ENCODE measurements at regions not wholly inside any gene's neighbourhood (a gene's known extent, or its start where the extent isn't known, plus 50 kb on each side); places are given as distances from the start of the nearest gene placed in this dataset.
"Not testable (repeated sequence)": the region's sequence is repeated elsewhere in the genome, so short reads cannot be mapped to it uniquely, and the experiment has no call there.

GRCh38 chr6:155770313-155770712, 314.7 kb upstream of the NOX3 start:
- Histone ChIP-seq H3K79me2 (ENCODE audit: control insufficient read depth, insufficient read depth, low read length, unreplicated experiment) (no peaks in the 10 kb centered on the region), H3K4me1 (ENCODE audit: control insufficient read depth, insufficient read depth, low read length, unreplicated experiment) (no peaks in the 10 kb centered on the region), H2AFZ (ENCODE audit: low read length, unreplicated experiment) (no peak overlapping the region), H3K27ac (ENCODE audit: low read depth, low read length) (no peak overlapping the region), H3K27me3 (ENCODE audit: insufficient read depth, low read length) (no peaks in the 10 kb centered on the region), H3K36me3 (ENCODE audit: insufficient read depth, low read length) (no peaks in the 10 kb centered on the region), H3K4me3 (ENCODE audit: low read depth, low read length) (no peak overlapping the region)

- H3K4me1 ChIP-seq (ENCODE audit: control insufficient read depth, insufficient read depth, low read length, unreplicated experiment): no peaks in the 10 kb centered on the region
- H3K27ac ChIP-seq (ENCODE audit: low read depth, low read length): no peak overlapping the region
- no peaks in the 10 kb centered on the region for H3K27me3 ChIP-seq (ENCODE audit: insufficient read depth, low read length)
- no peaks in the 10 kb centered on the region for H3K36me3 ChIP-seq (ENCODE audit: insufficient read depth, low read length)
- H3K79me2 ChIP-seq (ENCODE audit: control insufficient read depth, insufficient read depth, low read length, unreplicated experiment): no peaks in the 10 kb centered on the region
- H3K4me3 ChIP-seq (ENCODE audit: low read depth, low read length): no peak overlapping the region
- no peak overlapping the region for H2AFZ ChIP-seq (ENCODE audit: low read length, unreplicated experiment)
Observed at GRCh38 chr6:155765275-155766194, 309.9 kb upstream of the NOX3 start.

- Histone ChIP-seq H3K27ac (ENCODE audit: low read depth, low read length) (no peak overlapping the region), H3K4me1 (ENCODE audit: control insufficient read depth, insufficient read depth, low read length, unreplicated experiment) (no peaks in the 10 kb centered on the region), H3K4me3 (ENCODE audit: low read depth, low read length) (no peak overlapping the region), H3K36me3 (ENCODE audit: insufficient read depth, low read length) (no peaks in the 10 kb centered on the region), H2AFZ (ENCODE audit: low read length, unreplicated experiment) (no peak overlapping the region), H3K79me2 (ENCODE audit: control insufficient read depth, insufficient read depth, low read length, unreplicated experiment) (no peaks in the 10 kb centered on the region), H3K27me3 (ENCODE audit: insufficient read depth, low read length) (no peaks in the 10 kb centered on the region)
Observed at GRCh38 chr6:155762649-155763048, 307.0 kb upstream of the NOX3 start.

GRCh38 chr6:155755452-155755851, 299.8 kb upstream of the NOX3 start:
- Histone ChIP-seq H2AFZ (ENCODE audit: low read length, unreplicated experiment) (no peak overlapping the region), H3K27ac (ENCODE audit: low read depth, low read length) (no peak overlapping the region), H3K27me3 (ENCODE audit: insufficient read depth, low read length) (no peaks in the 10 kb centered on the region), H3K4me3 (ENCODE audit: low read depth, low read length) (no peak overlapping the region), H3K36me3 (ENCODE audit: insufficient read depth, low read length) (no peaks in the 10 kb centered on the region), H3K4me1 (ENCODE audit: control insufficient read depth, insufficient read depth, low read length, unreplicated experiment) (no peaks in the 10 kb centered on the region), H3K79me2 (ENCODE audit: control insufficient read depth, insufficient read depth, low read length, unreplicated experiment) (no peaks in the 10 kb centered on the region)

GRCh38 chr6:155748778-155749177, 293.1 kb upstream of the NOX3 start:
- not testable (repeated sequence) for H3K4me3 ChIP-seq (ENCODE audit: low read depth, low read length); H3K36me3 ChIP-seq (ENCODE audit: insufficient read depth, low read length); H3K79me2 ChIP-seq (ENCODE audit: control insufficient read depth, insufficient read depth, low read length, unreplicated experiment); H2AFZ ChIP-seq (ENCODE audit: low read length, unreplicated experiment); H3K4me1 ChIP-seq (ENCODE audit: control insufficient read depth, insufficient read depth, low read length, unreplicated experiment); H3K27me3 ChIP-seq (ENCODE audit: insufficient read depth, low read length); H3K27ac ChIP-seq (ENCODE audit: low read depth, low read length)

- H3K4me1 ChIP-seq (ENCODE audit: control insufficient read depth, insufficient read depth, low read length, unreplicated experiment): no peaks in the 10 kb centered on the region
- no peak overlapping the region for H3K27ac ChIP-seq (ENCODE audit: low read depth, low read length)
- no peaks in the 10 kb centered on the region for H3K27me3 ChIP-seq (ENCODE audit: insufficient read depth, low read length)
- no peak overlapping the region for H2AFZ ChIP-seq (ENCODE audit: low read length, unreplicated experiment)
- H3K79me2 ChIP-seq (ENCODE audit: control insufficient read depth, insufficient read depth, low read length, unreplicated experiment): no peaks in the 10 kb centered on the region
- H3K36me3 ChIP-seq (ENCODE audit: insufficient read depth, low read length): no peaks in the 10 kb centered on the region
- no peak overlapping the region for H3K4me3 ChIP-seq (ENCODE audit: low read depth, low read length)
Observed at GRCh38 chr6:155747491-155747890, 291.9 kb upstream of the NOX3 start.

GRCh38 chr6:155740781-155741399, 285.3 kb upstream of the NOX3 start:
- Histone ChIP-seq H3K79me2 (ENCODE audit: control insufficient read depth, insufficient read depth, low read length, unreplicated experiment) (no peaks in the 10 kb centered on the region), H3K27me3 (ENCODE audit: insufficient read depth, low read length) (no peaks in the 10 kb centered on the region), H3K4me1 (ENCODE audit: control insufficient read depth, insufficient read depth, low read length, unreplicated experiment) (no peaks in the 10 kb centered on the region), H2AFZ (ENCODE audit: low read length, unreplicated experiment) (no peak overlapping the region), H3K27ac (ENCODE audit: low read depth, low read length) (no peak overlapping the region), H3K4me3 (ENCODE audit: low read depth, low read length) (no peak overlapping the region), H3K36me3 (ENCODE audit: insufficient read depth, low read length) (no peaks in the 10 kb centered on the region)

- H3K27me3 ChIP-seq (ENCODE audit: insufficient read depth, low read length): no peaks in the 10 kb centered on the region
- no peaks in the 10 kb centered on the region for H3K79me2 ChIP-seq (ENCODE audit: control insufficient read depth, insufficient read depth, low read length, unreplicated experiment)
- no peak overlapping the region for H2AFZ ChIP-seq (ENCODE audit: low read length, unreplicated experiment)
- H3K36me3 ChIP-seq (ENCODE audit: insufficient read depth, low read length): no peaks in the 10 kb centered on the region
- no peak overlapping the region for H3K4me3 ChIP-seq (ENCODE audit: low read depth, low read length)
- no peak overlapping the region for H3K27ac ChIP-seq (ENCODE audit: low read depth, low read length)
- no peaks in the 10 kb centered on the region for H3K4me1 ChIP-seq (ENCODE audit: control insufficient read depth, insufficient read depth, low read length, unreplicated experiment)
Observed at GRCh38 chr6:155738602-155739105, 283.0 kb upstream of the NOX3 start.

- Histone ChIP-seq H3K4me1 (ENCODE audit: control insufficient read depth, insufficient read depth, low read length, unreplicated experiment) (no peaks in the 10 kb centered on the region), H2AFZ (ENCODE audit: low read length, unreplicated experiment) (no peak overlapping the region), H3K4me3 (ENCODE audit: low read depth, low read length) (no peak overlapping the region), H3K27me3 (ENCODE audit: insufficient read depth, low read length) (no peaks in the 10 kb centered on the region), H3K27ac (ENCODE audit: low read depth, low read length) (no peak overlapping the region), H3K36me3 (ENCODE audit: insufficient read depth, low read length) (no peaks in the 10 kb centered on the region), H3K79me2 (ENCODE audit: control insufficient read depth, insufficient read depth, low read length, unreplicated experiment) (no peaks in the 10 kb centered on the region)
Observed at GRCh38 chr6:155717374-155717773, 261.7 kb upstream of the NOX3 start.

GRCh38 chr6:155710704-155711103, 255.1 kb upstream of the NOX3 start:
- Histone ChIP-seq H3K36me3 (ENCODE audit: insufficient read depth, low read length) (no peaks in the 10 kb centered on the region), H3K4me1 (ENCODE audit: control insufficient read depth, insufficient read depth, low read length, unreplicated experiment) (no peaks in the 10 kb centered on the region), H2AFZ (ENCODE audit: low read length, unreplicated experiment) (no peak overlapping the region), H3K4me3 (ENCODE audit: low read depth, low read length) (no peak overlapping the region), H3K79me2 (ENCODE audit: control insufficient read depth, insufficient read depth, low read length, unreplicated experiment) (no peaks in the 10 kb centered on the region), H3K27me3 (ENCODE audit: insufficient read depth, low read length) (no peaks in the 10 kb centered on the region), H3K27ac (ENCODE audit: low read depth, low read length) (no peak overlapping the region)

- Histone ChIP-seq H3K36me3 (ENCODE audit: insufficient read depth, low read length) (no peaks in the 10 kb centered on the region), H3K79me2 (ENCODE audit: control insufficient read depth, insufficient read depth, low read length, unreplicated experiment) (no peaks in the 10 kb centered on the region), H3K4me1 (ENCODE audit: control insufficient read depth, insufficient read depth, low read length, unreplicated experiment) (no peaks in the 10 kb centered on the region), H3K27me3 (ENCODE audit: insufficient read depth, low read length) (no peaks in the 10 kb centered on the region), H3K4me3 (ENCODE audit: low read depth, low read length) (no peak overlapping the region), H2AFZ (ENCODE audit: low read length, unreplicated experiment) (no peak overlapping the region), H3K27ac (ENCODE audit: low read depth, low read length) (no peak overlapping the region)
Observed at GRCh38 chr6:155709262-155709661, 253.6 kb upstream of the NOX3 start.
